ENCODE measurements at regions not wholly inside any gene's neighbourhood (a gene's known extent, or its start where the extent isn't known, plus 50 kb on each side); places are given as distances from the start of the nearest gene placed in this dataset.

- peak; percentile 0 for DNase-seq
Measured at GRCh38 chr15:98146031-98146820, 185.7 kb downstream of the ARRDC4 start.

DNA sequence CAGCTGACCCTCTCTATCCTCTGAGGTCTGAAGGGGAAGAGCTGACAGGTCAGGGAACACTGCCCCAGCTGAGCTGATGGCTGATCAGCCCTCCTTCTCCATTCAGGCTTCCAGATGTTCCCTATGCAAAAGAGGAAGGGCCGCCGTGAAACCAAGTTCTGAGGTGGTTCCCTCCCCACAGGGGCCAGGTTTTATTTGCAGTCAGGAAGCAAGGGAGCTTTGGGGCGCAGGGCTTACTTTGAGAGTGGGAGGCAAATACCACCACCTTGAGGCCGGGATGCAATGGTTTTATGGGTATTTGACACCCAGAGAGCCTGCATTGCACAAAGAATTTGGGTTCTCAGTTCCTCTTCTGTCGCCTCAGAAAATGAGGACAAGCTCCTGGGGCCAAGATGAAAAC, 186.9 kb downstream of the ARRDC4 start:
- no peak for DNase-seq

DNA sequence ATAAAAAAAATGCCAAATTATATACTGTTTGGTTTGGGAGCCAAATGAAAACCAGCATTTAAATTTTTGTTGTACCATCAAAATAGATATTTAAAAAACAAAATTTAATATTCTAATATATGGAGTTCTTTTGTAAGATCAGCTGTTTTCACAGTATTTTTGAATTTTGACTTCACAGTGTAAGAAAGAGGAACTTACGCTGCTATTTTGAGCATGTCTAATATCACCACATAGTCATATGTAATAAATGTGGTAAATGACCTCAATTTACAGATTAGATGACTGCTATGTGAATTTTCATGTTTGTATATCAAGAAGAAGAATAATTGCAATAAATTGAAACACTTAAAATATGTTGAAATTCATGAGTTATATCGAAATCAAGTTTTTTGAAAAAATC, 189.6 kb downstream of the ARRDC4 start:
- DNase-seq, result no peak

- DNase-seq, result no peak
Measured at GRCh38 chr15:98150536-98150935, 190.0 kb downstream of the ARRDC4 start.

- no peak for DNase-seq
Measured at GRCh38 chr15:98151096-98151495, 190.6 kb downstream of the ARRDC4 start.

DNA sequence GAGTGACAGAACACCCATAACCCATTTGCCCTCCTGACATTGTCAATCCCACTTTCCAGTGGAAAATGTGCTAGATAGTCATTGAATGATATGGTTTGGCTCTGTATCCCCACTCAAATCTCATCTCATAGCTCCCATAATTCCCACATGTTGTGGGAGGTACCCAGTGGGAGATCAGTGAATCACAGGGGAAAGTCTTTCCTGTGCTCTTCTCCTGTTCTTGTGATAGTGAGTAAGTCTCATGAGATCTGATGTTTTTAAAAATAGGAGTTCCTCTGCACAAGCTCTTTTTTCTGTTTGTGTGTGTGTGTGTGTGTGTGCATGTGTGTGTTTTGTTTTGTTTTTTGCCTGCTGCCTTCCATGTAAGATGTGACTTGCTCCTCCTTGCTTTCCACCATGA, 191.7 kb downstream of the ARRDC4 start:
- DNase-seq, result no peak

DNA sequence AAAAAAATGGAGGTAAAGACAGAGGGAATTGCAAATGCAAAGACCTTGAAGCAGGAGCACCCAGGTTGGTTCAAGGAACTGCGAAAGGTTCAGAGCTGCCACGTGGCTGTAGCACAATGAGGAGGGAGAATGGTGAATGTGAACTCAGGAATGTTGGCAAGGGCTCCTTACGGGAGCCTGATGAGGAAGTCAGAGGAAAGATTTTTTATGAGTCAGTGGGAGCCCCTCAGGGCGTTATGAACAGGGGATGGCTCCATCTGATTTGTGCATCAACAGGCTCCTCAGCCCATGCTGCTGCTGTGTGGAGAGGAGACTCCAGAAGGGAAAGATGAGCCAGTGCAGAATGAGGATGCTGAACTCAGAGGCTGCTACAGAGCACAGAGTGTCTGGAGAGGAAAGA, 194.4 kb downstream of the ARRDC4 start:
- DNase-seq, result no peak

DNA sequence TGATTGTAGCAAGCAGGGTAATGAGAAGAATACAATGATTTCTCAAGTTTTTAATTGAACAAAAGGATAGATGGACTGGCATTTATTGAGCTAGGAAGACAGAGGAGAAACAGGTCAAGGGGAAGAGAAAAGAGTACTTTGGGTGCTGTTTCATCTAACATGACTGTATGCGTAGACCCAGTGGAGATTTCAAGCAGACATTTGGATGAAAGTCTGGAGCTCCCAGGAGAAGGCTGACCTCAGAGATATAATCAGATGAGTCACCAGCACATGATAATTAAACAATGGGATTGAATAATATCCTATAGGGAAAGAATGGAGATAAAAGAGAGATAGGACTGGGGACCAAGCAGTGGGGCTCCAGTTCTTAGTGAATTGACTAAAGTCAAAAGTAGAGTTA, 194.9 kb downstream of the ARRDC4 start:
- DNase-seq, result no peak

- DNase-seq, result peak; percentile 6
Measured at GRCh38 chr15:98160236-98160635, 199.7 kb downstream of the ARRDC4 start.

GRCh38 chr15:98163319-98164045, 203.0 kb downstream of the ARRDC4 start:
- DNase-seq, result no peak

- no peak for DNase-seq
Measured at GRCh38 chr15:98164571-98164970, 204.1 kb downstream of the ARRDC4 start.

GRCh38 chr15:98164986-98165385, 204.5 kb downstream of the ARRDC4 start:
- no peak for DNase-seq

- DNase-seq, result no peak
Measured at GRCh38 chr15:98167722-98168268, 207.3 kb downstream of the ARRDC4 start.

GRCh38 chr15:98169551-98169950, 209.0 kb downstream of the ARRDC4 start:
- no peak for DNase-seq

- no peak for DNase-seq
Measured at GRCh38 chr15:98174286-98174685, 213.8 kb downstream of the ARRDC4 start.

DNA sequence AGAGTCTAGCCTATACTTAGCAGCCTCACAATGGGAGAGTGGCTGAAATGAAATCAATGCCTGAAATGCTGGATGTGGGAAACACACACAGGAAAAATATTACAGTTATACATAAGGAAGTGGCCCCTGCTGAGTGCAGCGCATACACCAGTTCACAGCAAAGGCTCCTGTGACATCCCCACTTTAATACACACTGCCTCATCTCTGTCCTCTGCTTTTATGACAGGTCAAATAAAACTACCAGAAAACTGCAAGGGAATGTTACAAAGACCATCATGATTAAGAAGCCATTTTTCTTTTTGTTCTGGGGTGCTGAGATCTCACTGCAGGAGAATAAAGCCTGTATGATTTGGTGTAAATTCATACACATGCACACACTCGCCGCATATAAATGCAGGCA, 214.3 kb downstream of the ARRDC4 start:
- DNase-seq, result no peak

- DNase-seq, result peak; percentile 35
Measured at GRCh38 chr15:98177966-98178592, 217.6 kb downstream of the ARRDC4 start.

GRCh38 chr15:98178861-98179260, 218.4 kb downstream of the ARRDC4 start:
- no peak for DNase-seq

DNA sequence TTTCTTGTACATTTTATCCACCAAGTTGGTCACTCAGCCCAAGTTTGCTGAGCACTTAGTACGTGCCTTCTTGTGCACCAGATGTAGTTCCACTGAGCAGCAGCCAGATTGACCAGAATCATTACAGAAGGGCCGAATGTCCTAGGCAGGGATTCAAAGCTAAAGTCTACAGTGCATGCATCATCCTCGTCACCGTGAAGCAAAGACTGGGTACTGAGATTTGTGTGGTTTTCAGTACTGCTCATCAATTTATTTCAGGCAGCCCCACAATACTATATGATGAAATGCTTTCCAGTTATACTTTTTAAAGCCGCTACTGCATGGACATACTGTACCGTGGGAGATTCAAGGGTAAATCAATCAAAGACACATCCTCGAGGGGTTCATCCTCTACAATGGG, 227.0 kb downstream of the ARRDC4 start:
- DNase-seq, result no peak

- DNase-seq, result no peak
Measured at GRCh38 chr15:98190914-98191313, 230.4 kb downstream of the ARRDC4 start.

GRCh38 chr15:98195796-98196195, 235.3 kb downstream of the ARRDC4 start:
- no peak for DNase-seq

DNA sequence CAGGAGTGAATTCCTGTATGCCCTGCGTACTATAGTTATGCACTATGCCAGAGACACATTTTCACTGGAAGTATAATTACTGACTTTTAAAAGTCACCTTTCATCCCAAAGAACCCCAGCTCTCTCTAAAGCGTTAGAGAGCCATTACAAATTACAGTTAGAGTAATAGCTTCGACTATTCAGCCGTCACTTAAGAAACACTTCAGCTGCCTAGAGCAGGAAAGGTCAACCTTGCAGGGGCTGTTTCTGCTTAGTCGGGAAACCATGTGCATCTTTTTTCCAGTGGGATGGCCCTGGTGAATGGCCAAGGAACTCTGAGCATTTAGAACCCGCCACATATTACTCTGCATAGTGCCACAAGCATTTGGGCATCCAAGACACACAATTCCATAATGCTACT, 235.9 kb downstream of the ARRDC4 start:
- DNase-seq, result no peak

DNA sequence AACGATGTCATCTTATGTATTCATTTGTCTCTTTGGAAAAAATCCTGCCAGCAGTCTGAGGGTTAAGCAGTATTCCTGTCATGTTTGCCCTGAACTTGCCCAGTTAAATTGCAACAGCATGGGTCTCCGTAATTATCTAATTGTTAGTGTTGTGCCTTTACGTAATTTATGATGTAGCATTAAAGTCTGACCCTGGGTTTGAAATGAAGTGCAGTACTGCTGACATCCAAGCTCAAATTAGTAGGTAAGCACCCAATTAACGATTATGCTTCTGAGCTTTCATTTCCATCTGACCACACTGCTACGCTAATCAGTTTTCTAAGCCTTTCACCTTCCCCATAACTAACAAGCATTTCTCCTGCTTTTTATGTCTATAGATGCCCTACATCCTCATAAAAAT, 241.8 kb downstream of the ARRDC4 start:
- peak; percentile 57 for DNase-seq

Data from NCI-H69 (cell line).